ENCODE measurements at regions not wholly inside any gene's neighbourhood (a gene's known extent, or its start where the extent isn't known, plus 50 kb on each side); places are given as distances from the start of the nearest gene placed in this dataset.
"Not testable (repeated sequence)": the region's sequence is repeated elsewhere in the genome, so short reads cannot be mapped to it uniquely, and the experiment has no call there.

DNA sequence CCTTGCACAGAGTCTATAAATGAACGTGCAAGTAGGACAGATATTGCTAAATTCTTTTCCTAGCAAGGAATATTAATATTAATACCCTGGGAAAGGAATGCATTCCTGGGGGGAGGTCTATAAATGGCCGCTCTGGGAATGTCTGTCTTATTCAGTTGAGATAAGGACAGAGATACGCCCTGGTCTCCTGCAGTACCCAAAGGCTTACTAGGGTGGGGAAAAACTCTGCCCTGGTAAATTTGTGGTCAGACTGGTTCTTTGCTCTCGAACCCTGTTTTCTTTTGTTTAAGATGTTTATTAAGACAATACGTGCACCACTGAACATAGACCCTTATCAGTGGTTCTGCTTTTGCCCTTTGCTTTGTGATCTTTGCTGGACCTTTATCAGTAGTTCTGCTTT, 122.0 kb downstream of the ART5 start:
- TF ChIP-seq, protein P1, sequence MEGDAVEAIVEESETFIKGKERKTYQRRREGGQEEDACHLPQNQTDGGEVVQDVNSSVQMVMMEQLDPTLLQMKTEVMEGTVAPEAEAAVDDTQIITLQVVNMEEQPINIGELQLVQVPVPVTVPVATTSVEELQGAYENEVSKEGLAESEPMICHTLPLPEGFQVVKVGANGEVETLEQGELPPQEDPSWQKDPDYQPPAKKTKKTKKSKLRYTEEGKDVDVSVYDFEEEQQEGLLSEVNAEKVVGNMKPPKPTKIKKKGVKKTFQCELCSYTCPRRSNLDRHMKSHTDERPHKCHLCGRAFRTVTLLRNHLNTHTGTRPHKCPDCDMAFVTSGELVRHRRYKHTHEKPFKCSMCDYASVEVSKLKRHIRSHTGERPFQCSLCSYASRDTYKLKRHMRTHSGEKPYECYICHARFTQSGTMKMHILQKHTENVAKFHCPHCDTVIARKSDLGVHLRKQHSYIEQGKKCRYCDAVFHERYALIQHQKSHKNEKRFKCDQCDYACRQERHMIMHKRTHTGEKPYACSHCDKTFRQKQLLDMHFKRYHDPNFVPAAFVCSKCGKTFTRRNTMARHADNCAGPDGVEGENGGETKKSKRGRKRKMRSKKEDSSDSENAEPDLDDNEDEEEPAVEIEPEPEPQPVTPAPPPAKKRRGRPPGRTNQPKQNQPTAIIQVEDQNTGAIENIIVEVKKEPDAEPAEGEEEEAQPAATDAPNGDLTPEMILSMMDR (conservative IDR thresholded peaks at IDR 0.05; ENCODE audit: low read length), result not testable (repeated sequence)
- TF ChIP-seq EZH2phosphoT487 (IDR thresholded peaks at IDR 0.05; ENCODE audit: borderline replicate concordance), result not testable (repeated sequence)

Measured in Loucy (cell line).